Mesendoderm (in vitro differentiated cells): ENCODE measurements at regions not wholly inside any gene's neighbourhood (a gene's known extent, or its start where the extent isn't known, plus 50 kb on each side); places are given as distances from the start of the nearest gene placed in this dataset.
"Not testable (repeated sequence)": the region's sequence is repeated elsewhere in the genome, so short reads cannot be mapped to it uniquely, and the experiment has no call there.

ENCODE experiments used
- DNase-seq: peaks from one replicate; pipeline ENCODE4 v3.0.0; 2013
- H2AK5ac ChIP-seq: 2 replicates; pipeline ENCODE4 v1.6.1; 2013; ENCODE audit warnings: low read length, inconsistent platforms
- H2BK120ac ChIP-seq: 2 replicates; pipeline ENCODE4 v1.6.1; 2013; ENCODE audit warnings: low read depth, mild to moderate bottlenecking, low read length, moderate library complexity, mixed read lengths
- H2BK15ac ChIP-seq: replicated peaks from 2 replicates; pipeline ENCODE4 v1.6.1; 2013; ENCODE audit warnings: low read depth, mild to moderate bottlenecking, moderate library complexity
- H2BK5ac ChIP-seq: 2 replicates; pipeline ENCODE4 v1.6.1; 2013; ENCODE audit warnings: low read length, inconsistent platforms
- H3K18ac ChIP-seq: 2 replicates; pipeline ENCODE4 v1.6.1; 2013; ENCODE audit warnings: mild to moderate bottlenecking, low read length, mixed read lengths
- H3K23ac ChIP-seq: one replicate; pipeline ENCODE4 v1.6.1; 2013; ENCODE audit warnings: low read length
- H3K27ac ChIP-seq: 2 replicates; pipeline ENCODE4 v1.5.1; 2013; ENCODE audit warnings: low read depth, mild to moderate bottlenecking, inconsistent platforms, low read length, moderate library complexity
- H3K27me3 ChIP-seq: 2 replicates; pipeline ENCODE4 v1.6.1; 2013; ENCODE audit warnings: low read length, control low read depth, mild to moderate bottlenecking, inconsistent platforms; ENCODE audit not compliant: insufficient read depth, poor library complexity
- H3K36me3 ChIP-seq: 2 replicates; pipeline ENCODE4 v1.6.1; 2013; ENCODE audit warnings: low read length, inconsistent platforms; ENCODE audit not compliant: control insufficient read depth, insufficient read depth
- H3K4ac ChIP-seq: one replicate; pipeline ENCODE4 v1.6.1; 2013; ENCODE audit warnings: low read depth, mild to moderate bottlenecking, low read length, moderate library complexity
- H3K4me1 ChIP-seq: 2 replicates; pipeline ENCODE4 v1.6.1; 2013; ENCODE audit warnings: low read depth, low read length, inconsistent platforms; ENCODE audit not compliant: control insufficient read depth
- H3K4me2 ChIP-seq: 2 replicates; pipeline ENCODE4 v1.6.1; 2013; ENCODE audit warnings: low read length
- H3K4me3 ChIP-seq: 2 replicates; pipeline ENCODE4 v1.5.1; 2013; ENCODE audit warnings: mild to moderate bottlenecking, low read length
- H3K56ac ChIP-seq: one replicate; pipeline ENCODE4 v1.6.1; 2013; ENCODE audit warnings: low read length
- H3K79me1 ChIP-seq: 2 replicates; pipeline ENCODE4 v1.6.1; 2013; ENCODE audit warnings: low read length, inconsistent platforms
- H3K79me2 ChIP-seq: 2 replicates; pipeline ENCODE4 v1.6.1; 2013; ENCODE audit warnings: mild to moderate bottlenecking, low read length; ENCODE audit not compliant: control insufficient read depth, insufficient read depth
- H3K9ac ChIP-seq: 2 replicates; pipeline ENCODE4 v1.6.1; 2013; ENCODE audit warnings: low read length, inconsistent platforms
- H4K5ac ChIP-seq: one replicate; pipeline ENCODE4 v1.6.1; 2013; ENCODE audit warnings: low read length
- H4K8ac ChIP-seq: one replicate; pipeline ENCODE4 v1.6.1; 2013; ENCODE audit warnings: low read depth, mild to moderate bottlenecking, control low read depth, low read length, moderate library complexity
- WGBS: extraction: QIAGEN DNeasy Blood & Tissue Kit; methylation state at CpG from one replicate; pipeline ENCODE4 v1.1.7; 2013; ENCODE audit warnings: low lambda C conversion rate, missing lambda C conversion rate; ENCODE audit not compliant: insufficient coverage; ENCODE audit errors: extremely low coverage; 5-methylcytosine and 5-hydroxymethylcytosine counted together

DNA sequence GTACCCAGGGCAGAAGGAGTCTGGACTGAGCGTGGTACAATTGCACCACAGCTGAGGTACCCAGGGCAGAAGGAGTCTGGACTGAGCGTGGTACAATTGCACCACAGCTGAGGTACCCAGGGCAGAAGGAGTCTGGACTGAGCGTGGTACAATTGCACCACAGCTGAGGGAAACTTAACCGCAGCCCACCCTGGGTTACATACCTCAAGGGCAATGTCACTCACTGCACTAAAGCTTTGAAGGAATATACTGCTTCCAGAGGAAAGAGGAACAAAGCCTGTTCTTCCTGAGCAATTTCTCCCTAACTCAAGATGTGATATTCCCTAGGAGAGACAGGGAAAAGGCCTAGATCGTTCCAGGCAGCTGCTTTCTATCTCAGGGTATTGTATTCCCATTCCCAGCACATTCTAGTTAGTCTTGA, 411.4 kb downstream of the LTN1 start:
- not testable (repeated sequence) for H3K4me2 ChIP-seq, H3K27ac ChIP-seq, H3K4me3 ChIP-seq, H3K4me1 ChIP-seq, H4K5ac ChIP-seq, H2BK5ac ChIP-seq, H2AK5ac ChIP-seq, H3K23ac ChIP-seq, H3K9ac ChIP-seq, H4K8ac ChIP-seq, H3K56ac ChIP-seq, H3K36me3 ChIP-seq, H3K27me3 ChIP-seq, H3K79me1 ChIP-seq, H3K79me2 ChIP-seq, H2BK120ac ChIP-seq, H2BK15ac ChIP-seq, H3K18ac ChIP-seq
- peak; percentile 19 for DNase-seq
- no CpG with 5 or more reads among the region's 5 CpGs for WGBS
- H3K4ac ChIP-seq, result peak overlapping the region; percentile 16

- Histone ChIP-seq H4K8ac (no peak overlapping the region), H3K27me3 (no peaks in the 10 kb centered on the region), H2BK5ac (no peak overlapping the region), H3K36me3 (no peaks in the 10 kb centered on the region), H3K4me1 (peaks cover 7% of the 10 kb centered on the region), H3K56ac (no peak overlapping the region), H3K27ac (no peak overlapping the region), H3K79me1 (no peaks in the 10 kb centered on the region), H2BK120ac (no peak overlapping the region), H2AK5ac (no peak overlapping the region), H4K5ac (no peak overlapping the region), H3K4ac (no peak overlapping the region), H3K9ac (no peak overlapping the region), H3K4me3 (no peak overlapping the region), H3K18ac (no peak overlapping the region), H2BK15ac (no peak overlapping the region), H3K23ac (no peak overlapping the region), H3K4me2 (no peak overlapping the region), H3K79me2 (no peaks in the 10 kb centered on the region)
- WGBS, result no CpG with 5 or more reads among the region's 2 CpGs
- peak; percentile 57 for DNase-seq
These were observed 412.1 kb downstream of the LTN1 start for GRCh38 chr21:28580585-28580984.

GRCh38 chr21:28579986-28580550, 412.6 kb downstream of the LTN1 start:
- peak; percentile 53 for DNase-seq
- Histone ChIP-seq H4K5ac (no peak overlapping the region), H3K79me2 (no peaks in the 10 kb centered on the region), H3K23ac (no peak overlapping the region), H3K9ac (no peak overlapping the region), H2BK15ac (no peak overlapping the region), H3K27me3 (no peaks in the 10 kb centered on the region), H3K56ac (no peak overlapping the region), H2AK5ac (no peak overlapping the region), H3K18ac (no peak overlapping the region), H2BK120ac (no peak overlapping the region), H3K36me3 (no peaks in the 10 kb centered on the region), H2BK5ac (no peak overlapping the region), H3K79me1 (no peaks in the 10 kb centered on the region), H4K8ac (no peak overlapping the region), H3K27ac (no peak overlapping the region), H3K4me1 (peaks cover 7% of the 10 kb centered on the region), H3K4ac (no peak overlapping the region), H3K4me2 (no peak overlapping the region), H3K4me3 (no peak overlapping the region)
- no CpG with 5 or more reads among the region's 4 CpGs for WGBS

- H3K9ac ChIP-seq, result no peak overlapping the region
- no peak overlapping the region for H3K27ac ChIP-seq
- no peak overlapping the region for H2BK15ac ChIP-seq
- H3K4me3 ChIP-seq, result no peak overlapping the region
- H4K8ac ChIP-seq, result no peak overlapping the region
- DNase-seq, result no peak
- no peak overlapping the region for H3K4ac ChIP-seq
- H2BK5ac ChIP-seq, result no peak overlapping the region
- no CpG with 5 or more reads among the region's 2 CpGs for WGBS
- H3K79me2 ChIP-seq, result no peaks in the 10 kb centered on the region
- no peak overlapping the region for H3K4me2 ChIP-seq
- no peak overlapping the region for H3K23ac ChIP-seq
- H2BK120ac ChIP-seq, result no peak overlapping the region
- no peaks in the 10 kb centered on the region for H3K4me1 ChIP-seq
- H3K79me1 ChIP-seq, result no peaks in the 10 kb centered on the region
- H2AK5ac ChIP-seq, result no peak overlapping the region
- H3K36me3 ChIP-seq, result no peaks in the 10 kb centered on the region
- H3K27me3 ChIP-seq, result no peaks in the 10 kb centered on the region
- H4K5ac ChIP-seq, result no peak overlapping the region
- no peak overlapping the region for H3K18ac ChIP-seq
- no peak overlapping the region for H3K56ac ChIP-seq
These were observed 424.0 kb downstream of the LTN1 start for GRCh38 chr21:28568692-28569091.

DNA sequence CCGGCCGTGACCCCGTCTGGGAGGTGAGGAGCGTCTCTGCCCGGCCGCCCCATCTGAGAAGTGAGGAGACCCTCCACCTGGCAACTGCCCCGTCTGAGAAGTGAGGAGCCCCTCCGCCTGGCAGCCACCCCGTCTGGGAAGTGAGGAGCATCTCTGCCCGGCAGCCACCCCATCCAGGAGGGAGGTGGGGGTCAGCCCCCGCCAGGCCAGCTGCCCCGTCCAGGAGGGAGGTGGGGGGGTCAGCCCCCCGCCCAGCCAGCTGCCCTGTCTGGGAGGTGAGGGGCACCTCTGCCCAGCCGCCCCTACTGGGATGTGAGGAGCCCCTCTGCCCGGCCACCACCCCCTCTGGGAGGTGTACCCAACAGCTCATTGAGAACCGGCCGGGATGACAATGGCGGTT, 428.7 kb downstream of the LTN1 start:
- not testable (repeated sequence) for H2BK5ac ChIP-seq

DNA sequence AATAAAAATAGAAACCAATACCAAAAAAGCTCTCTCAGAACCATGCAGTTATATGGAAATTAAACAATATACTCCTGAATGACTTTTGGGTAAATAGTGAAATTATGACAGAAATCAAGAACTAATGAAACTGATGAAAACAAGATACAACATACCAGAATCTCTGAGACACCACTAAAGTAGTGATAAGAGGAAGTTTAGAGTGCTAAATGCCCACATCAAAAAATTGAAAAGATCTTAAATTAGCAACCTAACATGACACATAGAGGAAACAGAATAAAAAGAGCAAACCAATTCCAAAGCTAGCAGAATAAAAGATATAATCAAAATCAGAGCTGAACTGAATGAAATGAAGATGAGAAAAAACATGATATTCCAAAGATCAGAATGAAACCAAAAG, 430.9 kb downstream of the LTN1 start:
- no peak overlapping the region for H3K4ac ChIP-seq
- H3K56ac ChIP-seq, result no peak overlapping the region
- H3K18ac ChIP-seq, result no peak overlapping the region
- no peak overlapping the region for H3K9ac ChIP-seq
- no peak overlapping the region for H2BK15ac ChIP-seq
- H3K27ac ChIP-seq, result no peak overlapping the region
- no peaks in the 10 kb centered on the region for H3K27me3 ChIP-seq
- no peak overlapping the region for H3K4me3 ChIP-seq
- H3K79me1 ChIP-seq, result no peaks in the 10 kb centered on the region
- H2AK5ac ChIP-seq, result no peak overlapping the region
- no peaks in the 10 kb centered on the region for H3K79me2 ChIP-seq
- DNase-seq, result no peak
- H4K8ac ChIP-seq, result no peak overlapping the region
- no peak overlapping the region for H2BK5ac ChIP-seq
- H3K36me3 ChIP-seq, result no peaks in the 10 kb centered on the region
- no peak overlapping the region for H3K4me2 ChIP-seq
- H4K5ac ChIP-seq, result no peak overlapping the region
- H3K4me1 ChIP-seq, result no peaks in the 10 kb centered on the region
- H3K23ac ChIP-seq, result no peak overlapping the region
- H2BK120ac ChIP-seq, result no peak overlapping the region

More for the DNA sequence above, 428.7 kb downstream of the LTN1 start:
- not testable (repeated sequence) for H3K36me3 ChIP-seq, H4K5ac ChIP-seq, H2BK15ac ChIP-seq, H3K4me3 ChIP-seq, H3K79me2 ChIP-seq, H3K79me1 ChIP-seq, DNase-seq, H3K18ac ChIP-seq, H2BK120ac ChIP-seq, H2AK5ac ChIP-seq, H3K4ac ChIP-seq, H4K8ac ChIP-seq, H3K27ac ChIP-seq, H3K4me1 ChIP-seq, H3K27me3 ChIP-seq, H3K4me2 ChIP-seq, H3K56ac ChIP-seq, H3K23ac ChIP-seq, H3K9ac ChIP-seq
- no CpG with 5 or more reads among the region's 18 CpGs for WGBS
